GM12878 (cell line): ENCODE measurements at regions not wholly inside any gene's neighbourhood (a gene's known extent, or its start where the extent isn't known, plus 50 kb on each side); places are given as distances from the start of the nearest gene placed in this dataset.

Experiments
- ATAC-seq: fragments of 200-7000 bp; cut with Tn5 transposase; 3 replicates; pipeline ENCODE4 v1.9.1; 2020; ENCODE audit warnings: mild to moderate bottlenecking, moderate library complexity
- BruUV-seq: library from RNA; stranded (reverse); fragments of 400-500 nt; replicated peaks from 2 replicates; lab custom pipeline; 2021; lab: Mats Ljungman, UMichigan
- CTCF ChIA-PET: fragments of 300-600 bp; sonication (Branson Sonifier 250); formaldehyde crosslinking; extraction: SDS; loops from one replicate; lab custom pipeline; 2021; ENCODE audit warnings: inconsistent platforms; lab: Yijun Ruan, JAX
- POLR2A ChIA-PET: fragments of 350-600 bp; formaldehyde crosslinking; extraction: SDS; loops from one replicate; lab custom pipeline; 2021; ENCODE audit warnings: inconsistent platforms; lab: Charles Lee
- RAD21 ChIA-PET: fragments of 300-600 bp; sonication (Branson Sonifier 250); formaldehyde crosslinking; loops from one replicate; lab custom pipeline; 2023; ENCODE audit warnings: antibody characterized with exemption; ENCODE audit not compliant: unreplicated experiment; lab: Charles Lee
- SMC1A ChIA-PET: fragments of 300-600 bp; sonication (Branson Sonifier 250); formaldehyde crosslinking; loops from one replicate; lab custom pipeline; 2023; ENCODE audit not compliant: unreplicated experiment, uncharacterized antibody; lab: Charles Lee
- DNase-seq: peaks from one replicate; pipeline ENCODE4 v3.0.0-alpha.2; 2011; ENCODE audit warnings: low read depth, low spot score
- FAIRE-seq: peaks from 3 replicates; lab custom pipeline; 2011; peaks lifted over from hg19 to GRCh38; lab: Jason Lieb, UNC
- H2AFZ ChIP-seq: 2 replicates; pipeline ENCODE4 v1.6.0; 2011; ENCODE audit warnings: low read depth, low read length, control low read depth; ENCODE audit not compliant: control insufficient read depth
- H3K27ac ChIP-seq: 2 replicates; pipeline ENCODE4 v1.5.1; 2011; ENCODE audit warnings: control low read depth; ENCODE audit not compliant: control insufficient read depth, insufficient read depth
- H3K27me3 ChIP-seq, 2 experiments: replicated peaks in 1 of 2; 2 replicates each; pipeline versions ENCODE4 v1.6.0 to v1.6.1; 2011; ENCODE audit warnings: low read length in 1 of 2; ENCODE audit not compliant: control insufficient read depth in 2 of 2, insufficient read depth in 2 of 2
- H3K36me3 ChIP-seq, 2 experiments: 2 replicates each; pipeline ENCODE4 v1.5.1; 2011; ENCODE audit warnings: low read length in 1 of 2; ENCODE audit not compliant: control insufficient read depth in 2 of 2, insufficient read depth in 2 of 2
- H3K4me1 ChIP-seq: 2 replicates; pipeline ENCODE4 v1.6.1; 2011; ENCODE audit warnings: mild to moderate bottlenecking, low read length, moderate library complexity, mixed read lengths; ENCODE audit not compliant: control insufficient read depth, insufficient read depth
- H3K4me2 ChIP-seq: 2 replicates; pipeline ENCODE4 v1.6.0; 2011; ENCODE audit warnings: control low read depth; ENCODE audit not compliant: control insufficient read depth, insufficient read depth
- H3K4me3 ChIP-seq: fragments of 200-600 bp; sonication (generic); 2 replicates; pipeline ENCODE4 v1.5.1; 2016
- H3K79me2 ChIP-seq: 2 replicates; pipeline ENCODE4 v1.6.0; 2011; ENCODE audit warnings: low read length; ENCODE audit not compliant: control insufficient read depth, insufficient read depth
- H3K9ac ChIP-seq: 2 replicates; pipeline ENCODE4 v1.8.0; 2011; ENCODE audit warnings: low read length, control low read depth, mixed read lengths; ENCODE audit not compliant: control insufficient read depth, insufficient read depth
- H3K9me3 ChIP-seq: replicated peaks from 3 replicates; pipeline ENCODE4 v1.5.1; 2011; ENCODE audit warnings: mild to moderate bottlenecking, low read length; ENCODE audit not compliant: control insufficient read depth, insufficient read depth
- H4K20me1 ChIP-seq: 2 replicates; pipeline ENCODE4 v1.6.0; 2011; ENCODE audit not compliant: control insufficient read depth, insufficient read depth
- CREM ChIP-seq: IDR thresholded peaks from 2 replicates; pipeline ENCODE4 v1.6.1; 2014; ENCODE audit warnings: antibody characterized with exemption, low read depth
- HDAC2 ChIP-seq: fragments of 200-600 bp; sonication (generic); IDR thresholded peaks from 2 replicates; pipeline ENCODE4 v1.6.1; 2017
- MEF2A ChIP-seq: IDR thresholded peaks from 2 replicates; pipeline ENCODE4 v1.6.1; 2011; ENCODE audit warnings: low read depth, mild to moderate bottlenecking, low read length, moderate library complexity; ENCODE audit not compliant: insufficient read depth
- MEF2B ChIP-seq: fragments of 450-650 bp; IDR thresholded peaks from 2 replicates; pipeline ENCODE4 v1.6.1; 2018; ENCODE audit warnings: mild to moderate bottlenecking, moderate library complexity; ENCODE audit not compliant: partially characterized antibody, poor library complexity, severe bottlenecking
- MYC ChIP-seq: IDR thresholded peaks from 2 replicates; pipeline ENCODE4 v1.6.1; 2011; ENCODE audit warnings: mild to moderate bottlenecking, low read length, moderate library complexity, inconsistent platforms; ENCODE audit not compliant: insufficient read depth, insufficient replicate concordance, insufficient read length, severe bottlenecking
- NFIC ChIP-seq: IDR thresholded peaks from 2 replicates; pipeline ENCODE4 v1.6.1; 2012; ENCODE audit warnings: low read depth, mild to moderate bottlenecking, inconsistent platforms, low read length, moderate library complexity
- RFX5 ChIP-seq: IDR thresholded peaks from 2 replicates; pipeline ENCODE4 v1.6.1; 2011; ENCODE audit warnings: low read depth, low read length, improper control_type of control experiment
- STAT1 ChIP-seq: fragments of 450-650 bp; conservative IDR thresholded peaks from 2 replicates; pipeline ENCODE4 v1.6.1; 2014; ENCODE audit warnings: antibody characterized with exemption, mild to moderate bottlenecking
- SUZ12 ChIP-seq: fragments of 200-600 bp; sonication (generic); IDR thresholded peaks from one replicate; pipeline ENCODE4 v1.6.1; 2018; ENCODE audit warnings: antibody characterized with exemption, mild to moderate bottlenecking; ENCODE audit not compliant: unreplicated experiment
- TCF7 ChIP-seq: IDR thresholded peaks from 2 replicates; pipeline ENCODE4 v1.6.1; 2014; ENCODE audit warnings: antibody characterized with exemption, borderline replicate concordance
- ZNF384 ChIP-seq: IDR thresholded peaks from 2 replicates; pipeline ENCODE4 v1.6.1; 2012; ENCODE audit warnings: low read depth, mild to moderate bottlenecking, low read length, improper control_type of control experiment, borderline replicate concordance
- WGBS: methylation state at CpG from one replicate; pipeline ENCODE4 v1.1.6; 2016; ENCODE audit warnings: low lambda C conversion rate; ENCODE audit not compliant: insufficient replicate concordance, insufficient coverage; ENCODE audit errors: missing lambda C conversion rate; 5-methylcytosine and 5-hydroxymethylcytosine counted together
- in situ Hi-C: fragments of 300-500 bp; cut with MboI; formaldehyde crosslinking; loops from 9 replicates; pipeline ENCODE4 v1.14.3; 2018; ENCODE audit warnings: mixed read lengths
- intact Hi-C: fragments of 100-400 bp; cut with micrococcal nuclease; formaldehyde crosslinking; loops from one replicate; pipeline ENCODE4 v1.14.2; 2022; ENCODE audit not compliant: unreplicated experiment

GRCh38 chr1:59229138-59229537 lies 67.8 kb upstream of the FGGY start:
- TF ChIP-seq SUZ12 (no peak), ZNF384 (no peak), NFIC (0 out of 2 replicates have a peak, but pooled peaks have one; percentile 26), MYC (no peak), MEF2A (0 out of 2 replicates have a peak, but pooled peaks have one; percentile 34)
- TF ChIP-seq, all 136 proteins: peak for 2
- ChIA-PET POLR2A (no interaction called here), SMC1A (interaction anchor here (0.7 kb wide), 1 partner anchor 20 kb away, joined by 3 read pairs; no protein-coding TSS in a partner anchor), RAD21 (no interaction called here), CTCF (no interaction called here)
- no peaks in the 10 kb centered on the region for H4K20me1 ChIP-seq
- no peaks in the 10 kb centered on the region for H3K27me3 ChIP-seq
- H3K9ac ChIP-seq: no peak overlapping the region
- H3K27ac ChIP-seq: no peak overlapping the region
- H3K4me2 ChIP-seq: no peak overlapping the region
- no TSS peak for BruUV-seq
- in situ Hi-C loops (no loop called here), intact Hi-C loops (no loop called here)
- H3K4me1 ChIP-seq: no peaks in the 10 kb centered on the region
- H3K36me3 ChIP-seq: no peaks in the 10 kb centered on the region
- H3K9me3 ChIP-seq: no peaks in the 10 kb centered on the region
- no peak for FAIRE-seq
- DNase-seq: no peak
- H3K79me2 ChIP-seq: no peaks in the 10 kb centered on the region
- no peak overlapping the region for H2AFZ ChIP-seq
- H3K4me3 ChIP-seq: no peak overlapping the region
- no peak for ATAC-seq

DNA sequence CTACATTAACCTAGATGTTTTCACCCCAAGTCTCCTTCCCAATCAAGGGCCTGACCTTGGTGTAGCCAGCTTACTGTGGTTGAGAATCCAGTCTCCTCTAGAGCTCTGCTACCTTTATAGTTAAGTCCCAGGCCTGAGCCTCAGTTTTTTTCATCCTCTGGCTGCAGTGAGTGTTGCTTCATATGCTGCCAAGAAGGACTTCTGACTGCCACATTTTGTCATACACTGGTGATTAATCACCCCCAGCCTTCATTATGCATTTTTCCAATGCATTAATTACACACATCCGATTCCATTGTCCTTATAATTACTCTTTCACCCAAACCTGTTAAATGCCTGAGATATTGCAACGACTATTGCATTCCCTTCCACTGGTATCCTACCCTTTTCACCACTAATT lies 66.3 kb upstream of the FGGY start:
- 18% methylated on average over 2 of the region's 2 CpGs for WGBS
- Histone ChIP-seq H3K36me3 (no peaks in the 10 kb centered on the region), H2AFZ (no peak overlapping the region), H4K20me1 (no peaks in the 10 kb centered on the region), H3K9ac (no peak overlapping the region), H3K4me2 (no peak overlapping the region), H3K79me2 (no peaks in the 10 kb centered on the region), H3K4me3 (no peak overlapping the region), H3K27me3 (no peaks in the 10 kb centered on the region), H3K9me3 (no peaks in the 10 kb centered on the region), H3K4me1 (no peaks in the 10 kb centered on the region), H3K27ac (no peak overlapping the region)
- ChIA-PET CTCF (interaction anchor here (0.7 kb wide), 1 partner anchor 489 kb away, joined by 3 read pairs; no protein-coding TSS in a partner anchor), SMC1A (no interaction called here), RAD21 (no interaction called here), POLR2A (no interaction called here)
- intact Hi-C loops (no loop called here), in situ Hi-C loops (no loop called here)
- DNase-seq: no peak
- no TSS peak for BruUV-seq
- FAIRE-seq: no peak
- no peak for ATAC-seq
- TF ChIP-seq MEF2B: no peak
- no peak for TF ChIP-seq HDAC2
- no peak for TF ChIP-seq TCF7
- TF ChIP-seq CREM: no peak
- TF ChIP-seq RFX5: no peak
- TF ChIP-seq STAT1: no peak
